GM12892 (cell line): ENCODE measurements at regions not wholly inside any gene's neighbourhood (a gene's known extent, or its start where the extent isn't known, plus 50 kb on each side); places are given as distances from the start of the nearest gene placed in this dataset.

Source experiments
- DNase-seq: peaks from one replicate; pipeline ENCODE4 v3.0.0; 2011; ENCODE audit not compliant: insufficient read length
- FAIRE-seq: peaks from 2 replicates; lab custom pipeline; 2011; peaks lifted over from hg19 to GRCh38; lab: Jason Lieb, UNC
- POLR2A ChIP-seq: IDR thresholded peaks from 2 replicates; pipeline ENCODE4 v1.6.1; 2011; ENCODE audit warnings: low read depth, low read length, control low read depth
- POLR2AphosphoS5 ChIP-seq: IDR thresholded peaks from 2 replicates; pipeline ENCODE4 v1.6.1; 2011; ENCODE audit warnings: low read depth, low read length, control low read depth
- TAF1 ChIP-seq: IDR thresholded peaks from 2 replicates; pipeline ENCODE4 v1.6.1; 2011; ENCODE audit warnings: low read depth, mild to moderate bottlenecking, control low read depth, low read length, borderline replicate concordance

DNA sequence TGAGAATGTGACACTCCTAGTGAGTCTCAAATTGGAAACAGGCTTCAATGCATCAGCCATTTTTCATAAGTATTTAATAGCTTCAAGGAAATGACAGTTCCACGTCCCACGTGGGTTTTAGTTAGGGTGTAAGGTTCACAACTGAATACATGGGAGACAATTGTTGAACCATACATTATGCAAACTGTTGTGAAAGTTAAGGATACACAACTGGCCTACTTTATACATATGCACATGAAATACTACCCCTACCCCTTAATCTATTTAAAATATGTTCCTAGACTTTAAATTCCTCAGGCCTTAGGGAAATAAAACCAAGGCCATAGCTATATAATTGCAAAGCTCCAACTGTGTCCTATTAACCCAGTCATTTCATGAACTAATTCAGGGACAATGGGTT lies 436.1 kb downstream of the BTBD3 start:
- DNase-seq (no peak), FAIRE-seq (no peak)
- TF ChIP-seq POLR2A (no peak), TAF1 (no peak), POLR2AphosphoS5 (no peak)

DNA sequence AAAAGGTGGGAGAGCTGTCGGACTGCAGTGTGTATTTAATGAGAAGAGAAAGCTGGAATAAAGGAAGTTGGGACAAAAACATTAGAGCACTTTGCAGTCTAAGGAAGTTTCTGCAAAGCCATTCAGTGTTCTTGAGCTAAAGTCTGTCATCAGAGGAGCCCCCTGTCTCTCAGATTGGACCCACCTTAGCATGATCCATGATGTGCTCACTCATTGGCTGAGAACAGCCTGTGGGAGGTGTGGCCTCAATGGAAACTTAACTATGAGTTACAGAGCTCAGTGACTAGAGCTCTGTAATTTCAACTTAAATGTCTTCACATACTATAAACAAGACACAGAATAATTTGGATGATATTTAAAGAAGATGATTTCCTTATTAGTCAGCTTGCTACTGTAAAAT lies 437.0 kb downstream of the BTBD3 start:
- no peak for DNase-seq
- TF ChIP-seq TAF1: no peak
- no peak for TF ChIP-seq POLR2A
- TF ChIP-seq POLR2AphosphoS5: no peak
- FAIRE-seq: no peak

DNA sequence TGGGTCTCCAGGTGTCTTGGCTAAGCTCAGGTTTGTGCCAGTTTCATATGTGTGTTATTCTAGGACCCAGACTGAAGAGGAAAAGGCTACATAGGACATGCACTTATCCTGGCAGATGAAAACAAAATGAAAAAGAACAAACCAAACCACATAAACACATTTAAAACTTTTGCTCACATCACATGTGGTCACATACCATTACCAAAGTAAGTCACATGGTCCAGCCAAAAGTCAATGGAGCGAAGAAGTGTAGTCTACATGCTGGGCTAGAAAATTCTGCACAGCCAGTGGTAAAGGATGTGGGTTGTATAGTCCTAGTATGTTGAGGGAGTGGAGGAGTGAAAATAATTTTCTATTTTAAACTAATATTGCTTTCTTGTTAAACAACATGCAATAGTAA lies 437.5 kb downstream of the BTBD3 start:
- no peak for FAIRE-seq

DNA sequence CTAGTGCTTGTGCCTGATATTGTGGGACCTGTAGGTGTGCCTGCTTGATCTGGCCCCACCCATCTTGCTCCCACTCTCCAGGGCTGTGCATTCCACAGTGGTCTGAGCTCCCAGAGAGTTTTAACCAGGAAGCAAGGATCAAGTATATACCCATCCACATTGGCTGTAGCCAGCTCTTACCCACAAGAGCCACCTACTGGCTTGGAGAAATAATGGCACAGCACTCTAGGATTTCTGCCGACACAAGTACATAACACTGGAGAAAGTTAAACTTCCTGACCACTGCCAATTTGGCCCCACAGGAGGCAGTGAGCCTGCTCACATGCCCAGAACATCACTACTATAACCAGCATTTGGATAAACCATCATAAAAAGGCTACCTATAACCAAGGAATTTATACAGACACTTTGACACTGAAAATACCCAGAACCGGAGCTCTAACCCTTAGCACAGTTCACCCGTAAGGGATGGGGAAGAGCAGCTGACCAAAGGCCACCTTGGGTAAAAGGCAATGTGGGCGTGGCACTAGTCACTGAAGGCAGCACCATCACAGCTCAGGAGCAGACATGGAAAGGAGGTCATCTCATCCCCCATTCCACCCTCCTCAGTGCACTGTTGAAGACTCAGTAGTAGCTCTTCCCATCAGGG lies 440.4 kb downstream of the BTBD3 start:
- TF ChIP-seq POLR2A (no peak), TAF1 (no peak), POLR2AphosphoS5 (no peak)
- no peak for DNase-seq
- no peak for FAIRE-seq

More for the DNA sequence above, 437.5 kb downstream of the BTBD3 start:
- DNase-seq: no peak
- TF ChIP-seq POLR2A (no peak), POLR2AphosphoS5 (no peak), TAF1 (no peak)

DNA sequence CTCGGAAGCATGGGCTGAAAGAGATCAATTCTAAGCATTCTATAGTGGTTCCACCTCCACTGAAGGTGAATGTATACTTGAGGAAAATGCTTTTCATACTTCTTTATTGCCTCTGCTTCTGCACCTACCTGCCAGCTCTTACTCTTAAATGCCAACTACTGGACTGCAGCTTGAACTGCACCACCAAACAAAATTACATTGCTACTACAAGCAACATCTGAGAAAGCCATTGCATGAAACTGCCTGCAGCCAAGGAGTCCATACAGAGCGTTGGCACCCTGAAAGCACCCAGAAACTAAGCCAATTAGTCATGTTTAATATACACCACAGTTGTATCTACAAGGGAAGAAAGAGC lies 440.9 kb downstream of the BTBD3 start:
- TF ChIP-seq POLR2AphosphoS5 (no peak), POLR2A (no peak), TAF1 (no peak)
- no peak for DNase-seq
- FAIRE-seq: no peak

DNA sequence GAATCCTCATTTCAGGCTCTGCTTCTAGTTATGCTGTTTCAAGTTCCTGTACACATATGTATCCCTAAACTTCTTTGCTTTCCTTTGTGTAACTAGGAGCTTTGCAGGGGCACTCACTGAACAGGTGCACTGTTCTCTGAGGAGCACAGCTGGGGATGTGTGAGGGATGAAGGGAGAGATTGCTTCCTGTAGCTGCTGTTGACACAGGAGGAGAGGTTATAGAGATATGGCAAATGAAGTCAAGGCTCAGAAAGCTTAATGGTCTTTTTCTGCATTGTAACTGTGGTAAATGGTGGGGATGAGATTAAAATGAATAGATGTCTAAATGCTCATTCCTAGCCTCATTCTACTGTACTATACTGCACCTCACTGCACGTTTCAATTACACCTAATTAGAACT lies 454.3 kb downstream of the BTBD3 start:
- no peak for TF ChIP-seq TAF1
- no peak for TF ChIP-seq POLR2AphosphoS5
- no peak for TF ChIP-seq POLR2A
- DNase-seq: no peak
- FAIRE-seq: no peak

DNA sequence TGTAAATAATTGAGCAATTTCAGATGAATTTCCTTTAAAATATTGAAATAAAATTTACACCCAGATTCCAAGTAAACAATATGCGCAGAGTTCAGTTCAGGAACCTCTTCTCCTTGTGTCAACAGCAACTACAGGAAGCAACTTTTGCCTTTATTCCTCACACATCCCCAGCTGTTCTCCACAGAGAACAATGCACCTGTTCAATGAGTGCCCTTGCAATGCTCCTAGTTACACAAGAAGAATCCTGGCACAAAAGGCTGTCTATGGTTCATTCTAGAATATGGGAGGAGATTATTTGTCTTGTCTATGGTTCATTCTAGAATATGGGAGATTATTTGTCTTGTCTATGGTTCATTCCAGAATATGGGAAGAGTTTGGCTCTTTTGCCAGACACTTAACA lies 454.9 kb downstream of the BTBD3 start:
- DNase-seq: no peak
- FAIRE-seq: no peak
- no peak for TF ChIP-seq TAF1
- no peak for TF ChIP-seq POLR2AphosphoS5
- TF ChIP-seq POLR2A: no peak

DNA sequence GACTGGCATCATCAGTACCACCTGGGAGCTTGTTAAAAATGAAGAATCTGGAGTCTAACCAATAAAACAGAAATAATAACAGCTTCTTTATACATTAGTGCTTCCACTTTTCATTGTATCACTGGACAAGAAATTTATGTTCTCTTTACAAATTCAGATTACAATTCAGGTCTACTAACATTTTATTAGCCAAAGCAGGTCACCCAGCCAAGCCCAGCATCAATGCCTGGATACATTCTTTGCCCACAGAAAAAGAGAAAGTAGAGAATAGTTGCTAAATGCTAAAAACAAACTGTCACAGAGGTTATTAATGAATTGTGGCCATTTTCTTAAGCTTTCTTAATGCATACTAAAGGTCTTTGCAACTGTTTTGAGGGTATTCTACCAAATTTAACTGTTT lies 458.3 kb downstream of the BTBD3 start:
- TF ChIP-seq TAF1 (no peak), POLR2AphosphoS5 (no peak), POLR2A (no peak)
- DNase-seq (no peak), FAIRE-seq (no peak)

DNA sequence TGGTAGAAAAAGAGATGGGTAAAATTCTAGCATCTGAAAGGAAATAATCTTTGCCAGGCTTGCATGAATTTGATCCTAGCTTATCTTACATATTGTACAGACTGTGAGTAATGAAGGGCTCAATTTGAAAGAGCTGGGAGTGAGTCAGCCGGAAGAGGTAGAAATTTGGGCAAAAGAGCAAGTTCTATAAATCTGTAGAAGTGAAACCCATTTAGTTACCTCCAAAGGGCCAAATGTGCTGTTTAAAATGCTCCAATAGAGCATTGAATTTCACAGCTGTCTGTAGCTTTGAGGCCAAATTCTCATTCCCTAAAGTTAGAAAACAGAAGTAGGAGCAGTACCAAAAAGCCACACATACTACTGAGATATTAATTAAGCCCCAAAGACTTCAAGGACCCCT lies 466.1 kb downstream of the BTBD3 start:
- DNase-seq: no peak
- no peak for FAIRE-seq
- no peak for TF ChIP-seq POLR2A
- TF ChIP-seq POLR2AphosphoS5: no peak
- no peak for TF ChIP-seq TAF1

DNA sequence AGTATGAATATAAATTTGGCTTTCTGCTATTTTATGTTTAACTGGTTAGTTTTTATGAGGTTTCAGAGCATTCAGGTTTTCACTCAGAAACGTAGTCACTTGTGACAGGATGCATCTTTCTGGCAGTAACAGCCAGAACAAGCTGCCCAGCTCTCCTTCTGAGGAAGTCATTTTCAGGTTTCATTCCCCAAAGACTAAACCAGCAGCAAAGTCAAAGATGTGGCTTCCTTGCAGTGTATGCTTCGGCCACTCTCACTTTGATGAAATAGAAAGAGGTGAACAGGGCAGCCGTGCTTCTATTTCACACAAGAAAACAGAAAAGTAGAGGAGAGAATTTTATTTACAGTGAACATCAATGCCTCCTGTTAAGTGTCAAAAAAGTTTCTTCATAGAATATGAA lies 469.1 kb downstream of the BTBD3 start:
- no peak for FAIRE-seq
- no peak for DNase-seq
- TF ChIP-seq TAF1 (no peak), POLR2A (no peak), POLR2AphosphoS5 (no peak)

DNA sequence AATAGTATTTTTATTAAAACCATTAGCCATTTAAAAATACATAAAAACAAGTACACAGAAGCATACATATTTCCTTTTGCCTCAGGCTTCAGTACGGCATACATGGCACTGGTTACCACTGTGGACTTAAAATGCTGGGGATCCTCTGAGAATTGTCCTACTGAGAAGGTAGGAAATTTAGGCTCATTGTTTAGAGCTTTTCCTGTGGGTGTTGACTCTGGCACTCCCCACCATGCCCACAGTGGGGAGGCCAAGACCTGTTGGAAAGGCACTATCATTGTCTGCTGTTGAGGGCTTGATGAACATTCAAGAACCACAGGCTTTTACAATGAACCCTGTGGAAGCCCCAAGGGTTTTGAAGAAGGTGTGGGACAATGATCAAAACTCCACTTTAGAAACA lies 473.4 kb downstream of the BTBD3 start:
- FAIRE-seq (no peak), DNase-seq (no peak)
- TF ChIP-seq POLR2A (no peak), POLR2AphosphoS5 (no peak)

DNA sequence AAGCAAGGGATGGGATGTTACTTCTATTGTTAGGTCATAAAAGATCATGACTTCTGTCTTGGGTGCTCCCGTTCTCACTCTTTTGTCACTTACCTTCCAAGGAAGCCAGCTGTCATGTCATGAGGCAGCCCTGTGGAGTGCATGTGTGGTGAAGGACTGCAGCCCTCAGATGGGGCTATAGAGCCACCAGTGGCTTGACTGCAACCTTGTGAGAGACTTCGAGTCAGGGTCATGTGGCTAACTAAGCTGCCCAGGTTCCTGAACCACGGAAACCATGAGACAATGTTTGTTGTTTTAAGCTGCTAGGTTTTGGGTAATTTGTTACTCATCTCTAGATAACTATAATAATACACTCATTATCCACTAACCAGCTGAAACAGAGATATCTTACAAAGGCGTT lies 477.1 kb downstream of the BTBD3 start:
- no peak for FAIRE-seq
- no peak for DNase-seq
- no peak for TF ChIP-seq POLR2A
- no peak for TF ChIP-seq TAF1
- no peak for TF ChIP-seq POLR2AphosphoS5

DNA sequence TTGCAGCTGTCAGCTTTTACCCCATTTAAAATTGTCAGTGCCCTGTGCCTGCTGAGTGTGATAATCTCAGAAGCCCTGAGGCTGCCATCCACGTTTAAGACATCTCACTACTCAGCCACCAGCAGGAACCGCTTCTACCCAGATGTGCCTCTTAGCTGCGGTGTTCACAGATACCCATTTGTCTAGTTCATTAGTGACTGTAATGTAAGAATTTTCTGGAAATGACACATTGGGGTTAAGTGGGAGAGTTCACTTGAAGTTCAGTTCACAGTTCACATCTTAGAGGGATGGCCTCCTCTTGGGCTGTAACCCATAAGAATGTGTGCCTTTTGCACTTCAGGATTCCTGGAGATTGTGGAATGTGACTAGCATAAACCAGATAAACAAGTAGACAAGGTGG lies 477.7 kb downstream of the BTBD3 start:
- no peak for TF ChIP-seq TAF1
- TF ChIP-seq POLR2A: no peak
- TF ChIP-seq POLR2AphosphoS5: no peak
- FAIRE-seq: no peak
- DNase-seq: no peak
